SK-N-SH (cell line): ENCODE measurements at regions not wholly inside any gene's neighbourhood (a gene's known extent, or its start where the extent isn't known, plus 50 kb on each side); places are given as distances from the start of the nearest gene placed in this dataset.

Experiments used
- CTCF ChIA-PET: fragments of 300-600, 350-600 bp; formaldehyde crosslinking; extraction: SDS; loops from one replicate; lab custom pipeline; 2021; lab: Yijun Ruan, JAX
- POLR2A ChIA-PET: fragments of 350-600 bp; sonication (Branson Sonifier 250); formaldehyde crosslinking; extraction: SDS; loops from one replicate; lab custom pipeline; 2020; ENCODE audit warnings: antibody characterized with exemption, inconsistent platforms; lab: Yijun Ruan, JAX
- DNase-seq: peaks from one replicate; pipeline ENCODE4 v3.0.0; 2012
- H2AFZ ChIP-seq: fragments of 200-600 bp; sonication (generic); 2 replicates; pipeline ENCODE4 v1.8.1; 2016; ENCODE audit warnings: antibody characterized with exemption, mild to moderate bottlenecking, low read depth
- H3F3A ChIP-seq: fragments of 200-600 bp; sonication (generic); replicated peaks from 2 replicates; pipeline ENCODE3; 2016; ENCODE audit warnings: antibody characterized with exemption, mild to moderate bottlenecking; ENCODE audit not compliant: insufficient read depth
- H3K27ac ChIP-seq, 2 experiments: fragments of 200-500 bp in 1 of 2; fragments of 200-600 bp in 1 of 2; sonication (Bioruptor generic) in 1 of 2; sonication (generic), shearing (Covaris generic) in 1 of 2; 2 replicates each; pipeline versions ENCODE4 v1.5.1 to v1.6.1; 2014 to 2016; ENCODE audit warnings: low read depth in 2 of 2, inconsistent platforms in 1 of 2, low read length in 1 of 2, mild to moderate bottlenecking in 1 of 2, mixed read lengths in 1 of 2
- H3K27me3 ChIP-seq: fragments of 200-600 bp; sonication (generic), shearing (Covaris generic); 2 replicates; pipeline ENCODE4 v1.6.1; 2016; ENCODE audit warnings: mixed run types; ENCODE audit not compliant: insufficient read depth
- H3K36me3 ChIP-seq, 2 experiments: fragments of 200-500 bp in 1 of 2; fragments of 200-600 bp in 1 of 2; sonication (Bioruptor generic) in 1 of 2; sonication (generic) in 1 of 2; replicated peaks in 1 of 2; 2 replicates each; pipeline versions ENCODE3 to v1.5.1; 2014 to 2016; ENCODE audit warnings: low read length in 1 of 2, mild to moderate bottlenecking in 1 of 2; ENCODE audit not compliant: insufficient read depth in 2 of 2, control insufficient read depth in 1 of 2
- H3K4me1 ChIP-seq, 2 experiments: fragments of 200-500 bp in 1 of 2; fragments of 200-600 bp in 1 of 2; sonication (Bioruptor generic) in 1 of 2; sonication (generic), shearing (Covaris generic) in 1 of 2; 2 replicates each; pipeline versions ENCODE4 v1.5.1 to v1.6.1; 2014 to 2016; ENCODE audit warnings: low read depth in 1 of 2, low read length in 1 of 2, mixed run types in 1 of 2; ENCODE audit not compliant: insufficient read depth in 2 of 2, control insufficient read depth in 1 of 2
- H3K4me2 ChIP-seq: fragments of 200-600 bp; sonication (generic), shearing (Covaris generic); 2 replicates; pipeline ENCODE4 v1.6.1; 2017; ENCODE audit warnings: mixed run types
- H3K4me3 ChIP-seq, 2 experiments: fragments of 200-500 bp in 1 of 2; fragments of 200-600 bp in 1 of 2; sonication (Bioruptor generic) in 1 of 2; sonication (generic), shearing (Covaris generic) in 1 of 2; 2 replicates each; pipeline versions ENCODE4 v1.5.1 to v1.8.1; 2014 to 2016; ENCODE audit warnings: low read depth in 2 of 2, inconsistent platforms in 1 of 2, low read length in 1 of 2, mild to moderate bottlenecking in 1 of 2, mixed read lengths in 1 of 2, moderate library complexity in 1 of 2
- H3K79me2 ChIP-seq: fragments of 200-600 bp; sonication (generic); 2 replicates; pipeline ENCODE4 v1.8.1; 2017; ENCODE audit warnings: mild to moderate bottlenecking; ENCODE audit not compliant: insufficient read depth
- H3K9ac ChIP-seq: fragments of 200-600 bp; sonication (generic); 2 replicates; pipeline ENCODE4 v1.6.1; 2017; ENCODE audit warnings: mixed run types
- H3K9me2 ChIP-seq: fragments of 200-600 bp; sonication (generic); 2 replicates; pipeline ENCODE4 v1.6.1; 2017; ENCODE audit warnings: mixed run types
- H3K9me3 ChIP-seq: fragments of 200-600 bp; sonication (generic); 2 replicates; pipeline ENCODE4 v1.6.1; 2017; ENCODE audit warnings: mixed run types, mild to moderate bottlenecking, moderate library complexity
- H4K20me1 ChIP-seq: fragments of 200-600 bp; sonication (generic); 2 replicates; pipeline ENCODE4 v1.6.1; 2017; ENCODE audit warnings: mild to moderate bottlenecking, mixed run types; ENCODE audit not compliant: insufficient read depth
- EP300 ChIP-seq, 2 experiments: IDR thresholded peaks; 2 replicates each; pipeline versions ENCODE4 v1.4.0 to v1.6.1; 2012; ENCODE audit warnings: borderline replicate concordance in 1 of 2, low read depth in 1 of 2, low read length in 1 of 2
- EZH2phosphoT487 ChIP-seq: fragments of 200-600 bp; sonication (generic); IDR thresholded peaks from 2 replicates; pipeline ENCODE4 v1.6.1; 2017; ENCODE audit warnings: low read depth, mixed run types, mild to moderate bottlenecking, antibody characterized with exemption, moderate library complexity, borderline replicate concordance
- GABPA ChIP-seq: IDR thresholded peaks from 2 replicates; pipeline ENCODE4 v1.4.0; 2012; ENCODE audit warnings: low read depth, mild to moderate bottlenecking
- IRF3 ChIP-seq: fragments of 150-350 bp; IDR thresholded peaks from 2 replicates; pipeline ENCODE4 v1.6.1; 2016; ENCODE audit warnings: mild to moderate bottlenecking, low read depth, low read length
- MEF2A ChIP-seq: IDR thresholded peaks from 2 replicates; pipeline ENCODE4 v1.4.0; 2012; ENCODE audit warnings: low read depth, borderline replicate concordance
- MXI1 ChIP-seq: IDR thresholded peaks from 2 replicates; pipeline ENCODE4 v1.6.1; 2012; ENCODE audit warnings: mild to moderate bottlenecking, low read depth, low read length, improper control_type of control experiment
- POLR2AphosphoS5 ChIP-seq: IDR thresholded peaks from 2 replicates; pipeline ENCODE4 v1.6.1; 2012; ENCODE audit warnings: low read depth, low read length
- REST ChIP-seq: IDR thresholded peaks from 2 replicates; pipeline ENCODE4 v1.6.1; 2012; ENCODE audit warnings: mild to moderate bottlenecking, low read depth, low read length, moderate library complexity
- SIN3A ChIP-seq: IDR thresholded peaks from 2 replicates; pipeline ENCODE4 v1.6.1; 2012; ENCODE audit warnings: low read depth, mild to moderate bottlenecking, low read length, moderate library complexity, borderline replicate concordance
- USF2 ChIP-seq: fragments of 150-350 bp; IDR thresholded peaks from 2 replicates; pipeline ENCODE4 v1.6.1; 2017; ENCODE audit warnings: antibody characterized with exemption, low read length, low read depth, borderline replicate concordance
- YY1 ChIP-seq: IDR thresholded peaks from 2 replicates; pipeline ENCODE4 v1.4.0; 2012; ENCODE audit warnings: low read depth, mild to moderate bottlenecking
- WGBS: methylation state at CpG from one replicate; pipeline ENCODE4 v1.1.6; 2017; ENCODE audit warnings: low lambda C conversion rate; 5-methylcytosine and 5-hydroxymethylcytosine counted together

- Histone ChIP-seq H3K9me2 (no peaks in the 10 kb centered on the region), H3K4me3 (no peak overlapping the region), H3K27ac (no peak overlapping the region), H3K4me2 (no peak overlapping the region), H4K20me1 (no peaks in the 10 kb centered on the region), H3K79me2 (no peaks in the 10 kb centered on the region), H3K27me3 (peaks cover 12% of the 10 kb centered on the region; the same call in 1 of the 2 replicates), H3K36me3 (no peaks in the 10 kb centered on the region), H3K9ac (no peak overlapping the region), H3K9me3 (no peaks in the 10 kb centered on the region), H3K4me1 (no peaks in the 10 kb centered on the region), H3F3A (no peaks in the 10 kb centered on the region), H2AFZ (no peak overlapping the region)
- POLR2A ChIA-PET: no interaction called here
- CTCF ChIA-PET: interaction anchor here (0.7 to 5.4 kb wide), 3 partner anchors 9 to 24 kb away, joined by 3 to 32 read pairs (median 4); no protein-coding TSS in a partner anchor
- no peak for DNase-seq
- WGBS: 12% methylated on average over 1 of the region's 1 CpG
- TF ChIP-seq GABPA (no peak), MEF2A (no peak), EP300 (IDR thresholded peaks at IDR 0.05; ENCODE audit: borderline replicate concordance in 1 of 2, low read depth in 1 of 2, low read length in 1 of 2) (no peak), REST (no peak), IRF3 (no peak), MXI1 (no peak)
Measured at GRCh38 chr22:22042009-22042408, 59.4 kb upstream of the TOP3B start.

- no peaks in the 10 kb centered on the region for H3F3A ChIP-seq
- H3K79me2 ChIP-seq: no peaks in the 10 kb centered on the region
- POLR2A ChIA-PET: no interaction called here
- no peaks in the 10 kb centered on the region for H3K4me1 ChIP-seq
- H4K20me1 ChIP-seq: no peaks in the 10 kb centered on the region
- H3K4me2 ChIP-seq: no peak overlapping the region
- no peak overlapping the region for H3K9ac ChIP-seq
- no peak overlapping the region for H3K4me3 ChIP-seq
- no peak for DNase-seq
- H2AFZ ChIP-seq: no peak overlapping the region
- CTCF ChIA-PET: interaction anchor here (0.6 to 5.4 kb wide), 2 partner anchors 19 to 409 kb away, joined by 3 to 32 read pairs; no protein-coding TSS in a partner anchor
- peaks cover 11% of the 10 kb centered on the region; the same call in 1 of the 2 replicates for H3K27me3 ChIP-seq
- TF ChIP-seq USF2 (no peak), YY1 (no peak), EZH2phosphoT487 (no peak), SIN3A (no peak), POLR2AphosphoS5 (no peak)
- no peak overlapping the region for H3K27ac ChIP-seq
- H3K9me3 ChIP-seq: no peaks in the 10 kb centered on the region
- no peaks in the 10 kb centered on the region for H3K36me3 ChIP-seq
- H3K9me2 ChIP-seq: no peaks in the 10 kb centered on the region
Measured at GRCh38 chr22:22040908-22041307, 58.3 kb upstream of the TOP3B start.
